Effector CD8-positive, alpha-beta T cell (primary cell): ENCODE measurements at regions not wholly inside any gene's neighbourhood (a gene's known extent, or its start where the extent isn't known, plus 50 kb on each side); places are given as distances from the start of the nearest gene placed in this dataset.
"Not testable (repeated sequence)": the region's sequence is repeated elsewhere in the genome, so short reads cannot be mapped to it uniquely, and the experiment has no call there.

Experiments used
- DNase-seq: peaks from one replicate; lab custom pipeline; 2025; lab: John Stamatoyannopoulos, UW

DNA sequence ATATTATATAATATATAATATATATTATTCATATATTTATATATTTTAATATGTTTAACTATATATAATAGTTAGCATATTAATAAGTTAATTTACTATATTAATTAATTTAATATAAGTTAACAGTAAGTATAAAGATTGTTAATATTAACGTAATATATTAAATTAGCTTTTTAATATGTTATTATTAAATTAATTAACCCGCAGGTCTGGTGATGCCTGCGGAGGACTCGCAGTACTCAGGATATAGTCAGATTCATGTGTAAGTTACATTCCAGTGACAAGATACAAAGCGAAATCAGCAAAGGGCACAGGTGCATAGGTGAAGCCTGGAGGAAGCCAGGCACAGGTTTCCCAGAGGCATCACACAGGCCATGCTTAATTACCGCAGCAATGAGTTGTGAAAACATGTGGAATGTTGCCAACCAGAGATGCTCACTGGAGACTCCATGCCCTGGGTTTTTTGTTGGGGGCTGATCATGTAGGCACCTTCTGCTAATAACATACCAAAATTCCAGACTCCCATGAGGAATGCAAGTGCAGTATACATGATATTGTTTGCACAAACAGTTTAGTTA is 130.4 kb upstream of the MPHOSPH6 start:
- DNase-seq: no peak

DNA sequence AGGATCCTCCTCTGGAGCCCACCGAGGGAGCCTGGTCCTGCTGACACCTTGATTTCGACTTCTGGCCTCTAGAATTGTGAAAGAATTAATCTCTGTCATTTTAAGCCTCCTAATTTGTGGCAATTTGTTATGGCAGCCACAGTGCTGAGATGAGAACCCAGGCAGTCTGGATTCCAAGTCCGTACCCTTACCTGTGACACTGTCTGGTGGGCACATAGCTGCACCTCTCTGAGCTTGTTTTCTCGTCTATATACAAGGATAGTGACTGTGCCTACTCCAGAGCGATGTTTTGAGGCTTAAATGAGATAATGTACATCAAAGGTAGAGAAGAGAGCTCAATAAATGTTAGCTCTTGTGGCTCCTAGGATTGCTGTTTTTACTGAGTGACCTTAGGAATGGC is 128.4 kb upstream of the MPHOSPH6 start:
- DNase-seq: no peak

- no peak for DNase-seq
These were observed 125.5 kb upstream of the MPHOSPH6 start for GRCh38 chr16:82295290-82296201.

GRCh38 chr16:82293671-82294070 is 123.6 kb upstream of the MPHOSPH6 start:
- DNase-seq: no peak

GRCh38 chr16:82287937-82288336 is 117.9 kb upstream of the MPHOSPH6 start:
- DNase-seq: no peak

- no peak for DNase-seq
These were observed 112.6 kb upstream of the MPHOSPH6 start for GRCh38 chr16:82282662-82283061.

DNA sequence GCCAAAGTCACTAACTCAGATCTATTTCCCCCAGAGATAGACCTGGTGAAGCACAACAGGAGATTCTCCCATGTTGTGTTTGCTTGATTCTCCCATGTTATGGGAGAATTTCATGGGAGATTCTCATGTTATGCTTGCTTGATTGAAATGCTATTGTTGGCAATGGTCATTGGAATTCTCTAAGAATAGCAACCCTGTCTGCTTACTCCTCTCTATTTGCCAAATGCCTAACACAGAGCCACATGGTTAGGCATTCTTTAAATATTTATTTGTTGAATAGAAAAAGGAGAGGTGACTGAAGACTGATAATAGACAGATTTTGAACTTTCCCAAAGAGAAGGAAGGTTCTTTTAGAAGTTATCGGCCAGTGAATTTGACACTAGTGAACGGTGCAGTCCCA is 111.5 kb upstream of the MPHOSPH6 start:
- DNase-seq: no peak

DNA sequence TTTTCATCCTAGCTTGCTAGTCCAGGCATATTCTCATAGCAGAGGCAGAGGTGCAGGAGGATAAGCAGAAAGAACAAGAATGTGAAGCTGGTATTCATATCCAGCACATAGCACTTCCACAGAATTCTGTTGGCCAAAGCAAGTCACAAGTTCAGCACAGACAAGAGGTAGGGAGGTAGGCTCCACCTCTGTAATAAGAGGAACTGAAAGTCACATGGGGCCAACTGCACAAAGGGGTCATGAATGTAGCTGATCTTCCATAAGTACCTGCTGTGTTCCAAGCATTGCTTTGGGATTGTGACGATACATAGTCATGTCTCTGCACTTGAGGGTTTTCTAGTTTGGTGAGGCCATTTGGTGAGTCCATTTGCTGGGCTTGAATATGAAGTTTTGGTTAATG is 110.8 kb upstream of the MPHOSPH6 start:
- DNase-seq: no peak

DNA sequence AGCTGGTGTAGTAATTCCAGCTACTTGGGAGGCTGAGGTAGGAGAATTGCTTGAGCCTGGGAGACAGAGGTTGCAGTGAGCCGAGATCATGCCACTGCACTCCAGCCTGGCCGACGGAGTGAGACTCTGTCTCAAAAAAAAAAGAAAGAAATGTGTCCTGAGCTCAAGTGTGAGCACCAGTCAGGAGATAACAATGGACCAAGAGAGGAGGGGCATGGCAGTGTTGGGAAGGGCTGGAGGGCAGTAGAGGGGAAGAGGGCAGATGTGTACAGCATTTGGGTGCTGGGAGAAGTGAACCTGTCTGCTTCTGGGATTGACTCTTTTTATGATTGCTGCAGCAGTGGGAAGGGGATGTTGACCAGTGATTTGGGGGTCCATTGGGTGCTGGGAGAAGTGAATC is 105.3 kb upstream of the MPHOSPH6 start:
- not testable (repeated sequence) for DNase-seq

DNA sequence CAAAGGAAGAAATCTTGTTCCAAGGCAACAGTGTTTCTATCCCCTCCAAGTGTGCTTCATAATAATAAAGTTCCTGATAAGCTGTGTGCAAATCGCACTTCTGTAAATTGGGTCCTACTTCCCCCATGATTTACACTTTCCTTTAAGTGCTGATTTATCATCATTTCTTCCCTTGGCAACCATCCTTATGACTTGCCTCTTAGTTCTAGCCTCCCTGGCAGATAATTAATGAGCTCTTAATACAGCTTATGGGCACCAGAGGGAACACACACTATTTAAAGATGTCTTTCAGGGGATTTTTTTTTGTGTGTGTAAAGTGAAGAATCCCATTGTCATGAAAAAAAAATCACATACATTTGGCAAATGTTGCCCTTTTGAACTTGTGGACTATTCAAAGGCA is 101.6 kb upstream of the MPHOSPH6 start:
- DNase-seq: no peak

GRCh38 chr16:82267675-82268074 is 97.7 kb upstream of the MPHOSPH6 start:
- not testable (repeated sequence) for DNase-seq

DNA sequence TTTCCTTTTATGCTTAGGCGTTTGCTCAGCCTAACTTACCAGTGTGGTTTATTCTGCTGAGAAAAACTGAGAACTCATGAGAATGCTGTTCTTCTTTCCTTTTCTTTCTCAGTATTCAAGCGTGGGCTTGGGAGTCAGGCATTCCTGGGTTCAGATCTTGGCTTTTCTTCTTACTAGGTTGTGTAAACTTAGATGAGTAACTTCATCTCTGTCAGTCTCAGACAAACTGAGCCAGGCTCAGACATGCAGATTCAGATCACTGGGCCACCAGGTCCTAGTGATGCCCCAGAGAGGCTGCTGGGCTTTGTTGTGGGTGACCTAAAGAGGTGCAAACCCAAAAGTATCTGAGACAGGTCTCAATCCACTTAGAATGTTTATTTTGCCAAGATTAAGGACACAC is 95.8 kb upstream of the MPHOSPH6 start:
- no peak for DNase-seq

DNA sequence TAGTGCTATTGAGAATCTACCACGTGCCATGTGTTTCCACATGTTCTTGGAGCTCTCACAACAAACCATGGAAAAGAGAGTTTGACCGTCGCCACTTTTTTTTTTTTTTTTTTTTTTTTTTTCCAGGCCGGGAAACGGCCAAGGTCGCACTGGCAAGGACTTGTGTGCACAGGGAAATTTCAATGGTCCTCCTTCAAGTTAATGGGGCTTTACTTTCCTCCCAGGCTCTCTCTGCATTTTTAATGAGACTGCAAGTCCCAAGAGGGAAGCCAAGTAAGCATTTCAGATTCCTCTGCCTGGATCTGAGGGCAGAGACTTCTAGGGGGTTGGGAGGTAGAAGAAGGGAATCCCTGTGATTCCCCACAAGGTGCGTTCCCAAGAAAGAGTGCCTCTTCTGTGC is 94.7 kb upstream of the MPHOSPH6 start:
- DNase-seq: no peak

DNA sequence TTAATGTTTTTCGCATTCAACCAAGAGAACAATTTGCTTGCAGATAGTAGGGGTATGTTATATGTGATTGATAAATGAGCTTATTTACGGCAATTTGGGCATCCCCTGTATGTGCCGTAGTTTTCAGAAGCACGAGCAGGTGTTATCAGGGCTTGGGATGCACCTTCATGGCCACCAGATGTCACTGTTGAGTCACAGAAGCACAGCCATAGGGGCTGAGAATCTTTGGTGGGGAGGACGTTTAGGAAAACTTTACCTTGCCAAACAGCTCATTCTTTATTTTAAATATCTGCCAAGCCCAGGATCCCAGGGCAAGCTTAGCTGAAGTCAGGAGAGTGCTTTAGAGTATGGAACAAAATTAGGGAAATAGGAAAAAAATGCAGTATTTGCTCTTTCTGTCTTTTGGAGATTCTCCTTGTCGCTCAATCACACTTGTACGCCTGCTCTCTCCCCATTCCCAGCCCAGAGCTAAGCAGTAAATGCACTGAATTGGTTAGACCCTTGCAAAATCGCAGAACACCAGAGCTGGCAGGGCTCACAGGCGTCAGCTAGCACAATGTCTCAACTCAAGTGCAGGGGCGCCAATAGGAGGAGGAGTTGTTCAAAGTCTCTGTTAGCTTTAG is 93.6 kb upstream of the MPHOSPH6 start:
- DNase-seq: peak; percentile 16

GRCh38 chr16:82262244-82262643 is 92.2 kb upstream of the MPHOSPH6 start:
- DNase-seq: no peak

GRCh38 chr16:82260212-82260795 is 90.3 kb upstream of the MPHOSPH6 start:
- no peak for DNase-seq

- no peak for DNase-seq
These were observed 89.7 kb upstream of the MPHOSPH6 start for GRCh38 chr16:82259731-82260130.

DNA sequence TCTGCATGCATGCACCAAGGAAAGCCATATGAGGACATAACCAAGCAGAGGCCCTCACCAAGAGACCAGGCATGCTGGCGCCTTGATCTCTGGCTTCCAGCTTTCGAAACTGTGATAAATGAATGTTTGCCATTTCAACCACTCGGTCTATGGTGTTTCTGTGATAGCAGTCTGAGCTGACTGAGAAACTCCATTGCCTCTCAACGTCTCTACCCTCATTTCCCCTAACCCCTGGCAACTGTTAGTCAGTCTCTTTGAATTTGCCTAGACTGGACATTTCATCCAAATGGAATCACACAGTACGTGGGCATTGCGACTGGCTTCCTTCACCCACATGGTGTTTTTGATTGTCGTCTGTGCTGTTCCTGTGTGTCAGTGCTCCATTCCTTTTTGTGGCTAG is 88.0 kb upstream of the MPHOSPH6 start:
- no peak for DNase-seq

GRCh38 chr16:82252582-82252981 is 82.6 kb upstream of the MPHOSPH6 start:
- no peak for DNase-seq

DNA sequence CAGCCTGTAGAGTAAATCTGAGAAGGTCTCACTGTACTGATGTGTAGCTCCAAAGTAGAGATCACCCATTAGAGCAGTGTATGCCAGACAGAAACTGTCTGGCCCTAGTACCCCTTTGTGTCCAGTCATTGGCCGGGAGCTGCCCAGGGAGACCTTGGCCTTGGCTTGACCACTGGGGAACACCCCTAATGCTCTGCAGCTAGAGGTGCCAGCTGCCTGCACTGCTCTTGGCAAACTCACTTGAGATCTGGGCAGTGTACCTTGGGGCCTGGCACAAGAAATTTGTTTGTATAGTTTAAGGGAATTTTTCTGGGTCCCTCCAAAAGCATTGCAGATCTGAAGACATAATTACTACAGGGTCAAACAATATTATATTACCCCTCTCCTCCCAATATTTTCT is 78.7 kb upstream of the MPHOSPH6 start:
- no peak for DNase-seq

- no peak for DNase-seq
These were observed 78.1 kb upstream of the MPHOSPH6 start for GRCh38 chr16:82248012-82248656.

- DNase-seq: no peak
These were observed 72.2 kb upstream of the MPHOSPH6 start for GRCh38 chr16:82242201-82242600.
